ENCODE measurements at regions not wholly inside any gene's neighbourhood (a gene's known extent, or its start where the extent isn't known, plus 50 kb on each side); places are given as distances from the start of the nearest gene placed in this dataset.

GRCh38 chr20:50246367-50247195, 56.0 kb downstream of the CEBPB start:
- H3K4me3 ChIP-seq (ENCODE audit: low read depth, low read length): no peak overlapping the region
- TF ChIP-seq CTCF (IDR thresholded peaks at IDR 0.05; ENCODE audit: control insufficient read depth, extremely low read depth, insufficient read depth): no peak
- DNase-seq (ENCODE audit: low read depth): peak; percentile 13

GRCh38 chr20:50247196-50248094, 56.8 kb downstream of the CEBPB start:
- no peak for DNase-seq (ENCODE audit: low read depth)
- no peak overlapping the region for H3K4me3 ChIP-seq (ENCODE audit: low read depth, low read length)

GRCh38 chr20:50248104-50248641, 57.5 kb downstream of the CEBPB start:
- TF ChIP-seq CTCF (IDR thresholded peaks at IDR 0.05; ENCODE audit: control insufficient read depth, extremely low read depth, insufficient read depth): no peak
- no peak for DNase-seq (ENCODE audit: low read depth)
- no peak overlapping the region for H3K4me3 ChIP-seq (ENCODE audit: low read depth, low read length)

More at GRCh38 chr20:50247196-50248094, 56.8 kb downstream of the CEBPB start:
- no peak for TF ChIP-seq CTCF (IDR thresholded peaks at IDR 0.05; ENCODE audit: control insufficient read depth, extremely low read depth, insufficient read depth)

GRCh38 chr20:50249447-50250388, 59.1 kb downstream of the CEBPB start:
- H3K4me3 ChIP-seq (ENCODE audit: low read depth, low read length): no peak overlapping the region
- no peak for TF ChIP-seq CTCF (IDR thresholded peaks at IDR 0.05; ENCODE audit: control insufficient read depth, extremely low read depth, insufficient read depth)
- DNase-seq (ENCODE audit: low read depth): no peak

- DNase-seq (ENCODE audit: low read depth): no peak
- no peak for TF ChIP-seq CTCF (IDR thresholded peaks at IDR 0.05; ENCODE audit: control insufficient read depth, extremely low read depth, insufficient read depth)
- no peak overlapping the region for H3K4me3 ChIP-seq (ENCODE audit: low read depth, low read length)
These were observed 60.2 kb downstream of the CEBPB start for GRCh38 chr20:50250679-50251382.

All from LNCaP clone FGC (cell line).